Keratinocyte (primary cell): ENCODE measurements at regions not wholly inside any gene's neighbourhood (a gene's known extent, or its start where the extent isn't known, plus 50 kb on each side); places are given as distances from the start of the nearest gene placed in this dataset.

Source experiments
- DNase-seq: peaks from one replicate; pipeline ENCODE4 v3.0.0-alpha.2; 2011; ENCODE audit warnings: low read depth, missing footprints, low spot score
- FAIRE-seq: peaks from 2 replicates; lab custom pipeline; 2011; peaks lifted over from hg19 to GRCh38; lab: Jason Lieb, UNC
- H2AFZ ChIP-seq: 2 replicates; pipeline ENCODE4 v1.6.0; 2012; ENCODE audit warnings: low read length, control low read depth, inconsistent platforms; ENCODE audit not compliant: control insufficient read depth
- H3K27ac ChIP-seq: 2 replicates; pipeline ENCODE4 v1.5.1; 2011; ENCODE audit warnings: low read length; ENCODE audit not compliant: control insufficient read depth, insufficient read depth
- H3K27me3 ChIP-seq: 3 replicates; pipeline ENCODE4 v1.6.0; 2011; ENCODE audit warnings: low read length; ENCODE audit not compliant: control insufficient read depth, insufficient read depth; ENCODE audit errors: extremely low read depth
- H3K36me3 ChIP-seq, 2 experiments: 2 replicates in 1 of 2; 3 replicates in 1 of 2; pipeline ENCODE4 v1.5.1; 2011; ENCODE audit warnings: low read length in 2 of 2, mild to moderate bottlenecking in 1 of 2; ENCODE audit not compliant: control insufficient read depth in 2 of 2, insufficient read depth in 2 of 2; ENCODE audit errors: extremely low read depth in 1 of 2
- H3K4me1 ChIP-seq: 3 replicates; pipeline ENCODE4 v1.5.1; 2011; ENCODE audit warnings: low read length; ENCODE audit not compliant: control insufficient read depth, insufficient read depth; ENCODE audit errors: extremely low read depth
- H3K4me2 ChIP-seq: 3 replicates; pipeline ENCODE4 v1.6.0; 2011; ENCODE audit warnings: low read depth, low read length; ENCODE audit not compliant: control insufficient read depth, insufficient read depth; ENCODE audit errors: extremely low read depth
- H3K4me3 ChIP-seq, 3 experiments: fragments of 200-600 bp in 1 of 3; sonication (generic) in 1 of 3; 2 replicates in 2 of 3; 3 replicates in 1 of 3; pipeline ENCODE4 v1.5.1; 2011 to 2016; ENCODE audit warnings: low read length in 3 of 3, mild to moderate bottlenecking in 3 of 3, control low read depth in 2 of 3, inconsistent platforms in 1 of 3, low read depth in 1 of 3, mixed read lengths in 1 of 3, mixed run types in 1 of 3, moderate library complexity in 1 of 3; ENCODE audit not compliant: control insufficient read depth in 2 of 3, insufficient read depth in 2 of 3; ENCODE audit errors: extremely low read depth in 1 of 3
- H3K79me2 ChIP-seq: 2 replicates; pipeline ENCODE4 v1.6.0; 2012; ENCODE audit warnings: low read length; ENCODE audit not compliant: control insufficient read depth, insufficient read depth
- H3K9ac ChIP-seq: 3 replicates; pipeline ENCODE4 v1.6.0; 2011; ENCODE audit warnings: low read length; ENCODE audit not compliant: control insufficient read depth, insufficient read depth; ENCODE audit errors: extremely low read depth
- H3K9me1 ChIP-seq: 3 replicates; pipeline ENCODE4 v1.6.0; 2011; ENCODE audit warnings: low read length; ENCODE audit not compliant: control insufficient read depth, insufficient read depth; ENCODE audit errors: extremely low read depth
- H3K9me3 ChIP-seq: 2 replicates; pipeline ENCODE4 v1.5.1; 2012; ENCODE audit warnings: low read depth, low read length; ENCODE audit not compliant: control insufficient read depth
- H4K20me1 ChIP-seq: 3 replicates; pipeline ENCODE4 v1.6.0; 2011; ENCODE audit warnings: low read length; ENCODE audit not compliant: control insufficient read depth, insufficient read depth; ENCODE audit errors: extremely low read depth
- EZH2 ChIP-seq: IDR thresholded peaks from one replicate; pipeline ENCODE4 v1.6.1; 2012; ENCODE audit warnings: inconsistent platforms, mild to moderate bottlenecking, low read length, moderate library complexity
- dilution Hi-C: fragments of 300-500 bp; cut with MboI; formaldehyde crosslinking; loops from one replicate; pipeline ENCODE4 v1.7.0; 2020; ENCODE audit warnings: low sequenced_read_pairs; ENCODE audit not compliant: extremely low pct_ligation_motif_present
- small RNA-seq, 3 experiments: library from RNA; depleted of rRNA; stranded (forward); fragments of <200 nt; gene quantifications; one replicate each; pipeline ENCODE3, GENCODE V24; 2012; ENCODE audit warnings: low read depth in 3 of 3, low replicate concordance in 1 of 3; ENCODE audit not compliant: insufficient read length in 3 of 3
- TF ChIP-seq, protein P1 (sequence below), 3 experiments: IDR thresholded peaks in 1 of 3; conservative IDR thresholded peaks in 1 of 3; optimal IDR thresholded peaks in 1 of 3; 2 replicates in 2 of 3; 3 replicates in 1 of 3; pipeline versions ENCODE3 to v1.5.1; 2011; ENCODE audit warnings: low read length in 3 of 3, mild to moderate bottlenecking in 3 of 3, moderate library complexity in 2 of 3, control low read depth in 1 of 3, inconsistent platforms in 1 of 3; ENCODE audit not compliant: insufficient read depth in 2 of 3; ENCODE audit errors: extremely low read depth in 1 of 3

DNA sequence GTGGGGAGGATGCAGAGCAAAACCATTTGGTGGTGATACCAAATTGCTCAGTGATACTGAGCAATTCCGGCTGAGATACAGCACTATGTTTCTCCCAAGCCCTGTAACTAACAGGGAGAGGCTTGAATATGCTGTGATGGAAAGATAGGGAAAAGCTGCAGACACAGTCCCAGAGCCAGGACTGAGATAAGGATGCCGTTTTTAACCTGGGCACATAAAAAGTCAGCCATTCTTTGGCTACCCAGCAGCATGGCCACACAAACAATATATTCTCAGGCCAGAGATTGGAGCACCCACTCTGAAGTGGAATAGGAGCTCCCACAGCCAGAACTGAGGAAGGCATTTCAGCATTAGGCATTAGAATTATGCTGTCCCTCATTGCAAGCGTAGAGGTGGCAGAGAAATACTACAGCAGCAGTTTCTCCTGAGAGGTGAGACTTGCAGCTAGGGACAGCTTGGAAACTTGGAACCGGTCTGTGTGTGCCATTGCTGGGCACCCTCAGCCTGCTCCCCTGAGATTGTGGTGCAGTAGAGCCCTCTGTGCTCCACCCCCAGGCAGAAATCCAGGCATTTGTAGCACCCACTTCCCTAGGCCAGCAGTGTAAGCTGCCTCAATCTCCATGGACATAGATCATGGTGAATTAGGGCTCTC lies 346.5 kb downstream of the TMEM135 start:
- Histone ChIP-seq H3K9ac (no peak overlapping the region), H3K27me3 (no peaks in the 10 kb centered on the region), H3K79me2 (no peaks in the 10 kb centered on the region), H4K20me1 (no peaks in the 10 kb centered on the region), H3K4me3 (no peak overlapping the region), H2AFZ (no peak overlapping the region), H3K4me1 (no peaks in the 10 kb centered on the region), H3K27ac (no peak overlapping the region), H3K9me1 (no peaks in the 10 kb centered on the region), H3K36me3 (no peaks in the 10 kb centered on the region), H3K9me3 (no peaks in the 10 kb centered on the region), H3K4me2 (no peak overlapping the region)
- dilution Hi-C loops = no loop called here
- FAIRE-seq (no peak), DNase-seq (no peak)
- TF ChIP-seq, protein P1, sequence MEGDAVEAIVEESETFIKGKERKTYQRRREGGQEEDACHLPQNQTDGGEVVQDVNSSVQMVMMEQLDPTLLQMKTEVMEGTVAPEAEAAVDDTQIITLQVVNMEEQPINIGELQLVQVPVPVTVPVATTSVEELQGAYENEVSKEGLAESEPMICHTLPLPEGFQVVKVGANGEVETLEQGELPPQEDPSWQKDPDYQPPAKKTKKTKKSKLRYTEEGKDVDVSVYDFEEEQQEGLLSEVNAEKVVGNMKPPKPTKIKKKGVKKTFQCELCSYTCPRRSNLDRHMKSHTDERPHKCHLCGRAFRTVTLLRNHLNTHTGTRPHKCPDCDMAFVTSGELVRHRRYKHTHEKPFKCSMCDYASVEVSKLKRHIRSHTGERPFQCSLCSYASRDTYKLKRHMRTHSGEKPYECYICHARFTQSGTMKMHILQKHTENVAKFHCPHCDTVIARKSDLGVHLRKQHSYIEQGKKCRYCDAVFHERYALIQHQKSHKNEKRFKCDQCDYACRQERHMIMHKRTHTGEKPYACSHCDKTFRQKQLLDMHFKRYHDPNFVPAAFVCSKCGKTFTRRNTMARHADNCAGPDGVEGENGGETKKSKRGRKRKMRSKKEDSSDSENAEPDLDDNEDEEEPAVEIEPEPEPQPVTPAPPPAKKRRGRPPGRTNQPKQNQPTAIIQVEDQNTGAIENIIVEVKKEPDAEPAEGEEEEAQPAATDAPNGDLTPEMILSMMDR (optimal IDR thresholded peaks at IDR 0.05 in 1 of 3, IDR thresholded peaks at IDR 0.05 in 1 of 3, conservative IDR thresholded peaks at IDR 0.05 in 1 of 3; ENCODE audit: extremely low read depth in 1 of 3, insufficient read depth in 2 of 3, low read length in 3 of 3) = no peak
- TF ChIP-seq EZH2 = no peak

DNA sequence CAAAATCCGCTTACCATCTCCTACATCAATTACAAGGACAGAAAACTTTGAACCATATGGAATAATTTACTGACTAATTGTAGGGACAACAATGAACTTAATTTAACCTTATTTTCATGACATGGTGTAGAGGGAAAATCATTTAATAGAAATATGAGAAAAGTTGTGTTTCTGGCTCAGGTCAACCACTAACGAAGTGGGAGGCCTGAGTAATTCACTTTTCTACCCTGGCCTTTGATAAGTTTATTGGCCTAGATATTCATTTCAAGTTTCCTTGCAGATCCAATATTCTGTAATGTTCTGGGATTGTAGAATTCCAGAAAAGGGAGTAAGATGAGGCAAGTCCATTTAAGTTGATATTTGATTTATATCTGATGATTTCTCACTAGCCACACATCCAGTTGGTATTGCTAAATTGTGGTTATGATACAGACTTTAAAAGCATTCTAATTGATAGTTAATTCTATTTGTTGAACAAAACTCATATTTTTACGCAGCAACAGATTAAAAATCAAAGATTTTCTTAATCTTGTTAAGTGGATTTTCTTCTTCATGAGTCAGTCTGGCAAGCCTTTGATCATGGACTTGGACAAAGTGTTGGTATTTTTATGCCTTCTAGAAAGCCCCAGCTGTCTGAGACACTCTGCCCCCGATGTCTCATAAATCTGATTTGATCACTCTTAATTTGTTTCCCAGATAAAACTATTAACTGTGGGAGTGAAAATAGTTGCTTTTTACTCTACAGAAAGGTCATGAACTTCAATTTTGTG lies 336.5 kb downstream of the TMEM135 start:
- no peak for TF ChIP-seq EZH2
- TF ChIP-seq, protein P1 (optimal IDR thresholded peaks at IDR 0.05 in 1 of 3, IDR thresholded peaks at IDR 0.05 in 1 of 3, conservative IDR thresholded peaks at IDR 0.05 in 1 of 3; ENCODE audit: extremely low read depth in 1 of 3, insufficient read depth in 2 of 3, low read length in 3 of 3) = no peak
- H3K9me1 ChIP-seq = no peaks in the 10 kb centered on the region
- H3K79me2 ChIP-seq = no peaks in the 10 kb centered on the region
- FAIRE-seq (no peak), DNase-seq (no peak)
- no peak overlapping the region for H3K27ac ChIP-seq
- no peaks in the 10 kb centered on the region for H3K27me3 ChIP-seq
- no peak overlapping the region for H2AFZ ChIP-seq
- H4K20me1 ChIP-seq = no peaks in the 10 kb centered on the region
- H3K9ac ChIP-seq = no peak overlapping the region
- no peaks in the 10 kb centered on the region for H3K36me3 ChIP-seq
- dilution Hi-C loops = no loop called here
- no peak overlapping the region for H3K4me3 ChIP-seq
- H3K4me1 ChIP-seq = peaks cover 7% of the 10 kb centered on the region
- H3K4me2 ChIP-seq = no peak overlapping the region
- no peaks in the 10 kb centered on the region for H3K9me3 ChIP-seq

Small RNAs in the stretch of these regions (small RNA-seq; reads per million reads assigned to genes)
- 0 reads per million in 3 experiments for gene AP000676.1
- 0 reads per million in 3 experiments for gene RF00026
- gene RNU6-1135P = 0 reads per million in 3 experiments
